GM23248 (cell line): ENCODE measurements at regions not wholly inside any gene's neighbourhood (a gene's known extent, or its start where the extent isn't known, plus 50 kb on each side); places are given as distances from the start of the nearest gene placed in this dataset.

Source experiments
- EZH2 ChIP-seq: fragments of 200-600 bp; sonication (generic); IDR thresholded peaks from 2 replicates; pipeline ENCODE4 v1.6.1; 2018; ENCODE audit warnings: antibody characterized with exemption, mild to moderate bottlenecking; ENCODE audit not compliant: insufficient read depth, poor library complexity, severe bottlenecking
- EZH2phosphoT487 ChIP-seq: fragments of 200-600 bp; sonication (generic); IDR thresholded peaks from 2 replicates; pipeline ENCODE4 v1.6.1; 2018; ENCODE audit warnings: antibody characterized with exemption, moderate library complexity, mild to moderate bottlenecking, low read depth; ENCODE audit not compliant: insufficient read depth

GRCh38 chr13:90187478-90188350 is 1159.8 kb upstream of the MIR17HG start:
- TF ChIP-seq EZH2phosphoT487 (no peak), EZH2 (no peak)
